ENCODE measurements at regions not wholly inside any gene's neighbourhood (a gene's known extent, or its start where the extent isn't known, plus 50 kb on each side); places are given as distances from the start of the nearest gene placed in this dataset.

GRCh38 chr3:193853511-193854219 lies 260.7 kb downstream of the OPA1 start:
- no peak for TF ChIP-seq CTCF (IDR thresholded peaks at IDR 0.05 in 8 of 11, conservative IDR thresholded peaks at IDR 0.05 in 3 of 11)
- TF ChIP-seq POLR2A (IDR thresholded peaks at IDR 0.05): no peak
- TF ChIP-seq POLR2AphosphoS5 (IDR thresholded peaks at IDR 0.05): peak in 1 of 3 donors; percentile 76
